Ovary (tissue), 3 donors: ENCODE measurements at regions not wholly inside any gene's neighbourhood (a gene's known extent, or its start where the extent isn't known, plus 50 kb on each side); places are given as distances from the start of the nearest gene placed in this dataset.

Experiments used
- EP300 ChIP-seq: sonication (generic); formaldehyde crosslinking; IDR thresholded peaks from one replicate; pipeline ENCODE4 v1.6.1; 2017; ENCODE audit warnings: antibody characterized with exemption
- POLR2A ChIP-seq: fragments of 450-650 bp; IDR thresholded peaks from one replicate; pipeline ENCODE4 v1.6.1; 2017; ENCODE audit warnings: antibody characterized with exemption, mild to moderate bottlenecking, moderate library complexity
- TF ChIP-seq, protein P1 (sequence below), 3 donors: fragments of 450-650 bp in 2 of 3; fragments of 200-600 bp in 1 of 3; IDR thresholded peaks; one replicate each; pipeline versions ENCODE4 v1.5.1 to v1.8.0; 2016 to 2022; ENCODE audit warnings: antibody characterized with exemption in 3 of 3, mild to moderate bottlenecking in 1 of 3
- donor health status: DM: no; HTN: no; CAD: no.

DNA sequence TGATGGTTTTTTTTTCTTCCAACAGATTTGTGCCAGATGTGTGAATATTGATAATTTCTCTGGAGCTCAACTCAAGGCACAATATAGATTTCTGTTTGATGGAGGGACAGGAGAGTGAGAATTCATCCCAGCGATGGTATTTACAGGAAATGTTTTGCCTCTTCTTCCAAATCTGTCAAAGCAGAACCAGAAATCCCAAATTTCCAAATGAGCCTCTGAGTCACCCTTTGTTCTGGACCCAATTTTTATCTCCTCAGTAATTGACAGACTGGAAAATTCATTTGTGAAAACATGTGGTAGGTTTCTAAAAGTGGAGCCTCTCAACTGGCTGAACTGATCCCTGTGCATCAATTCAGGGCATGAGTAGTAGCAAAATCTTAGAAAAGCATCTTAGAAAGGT is 223.2 kb upstream of the TSHZ2 start:
- TF ChIP-seq, protein P1, sequence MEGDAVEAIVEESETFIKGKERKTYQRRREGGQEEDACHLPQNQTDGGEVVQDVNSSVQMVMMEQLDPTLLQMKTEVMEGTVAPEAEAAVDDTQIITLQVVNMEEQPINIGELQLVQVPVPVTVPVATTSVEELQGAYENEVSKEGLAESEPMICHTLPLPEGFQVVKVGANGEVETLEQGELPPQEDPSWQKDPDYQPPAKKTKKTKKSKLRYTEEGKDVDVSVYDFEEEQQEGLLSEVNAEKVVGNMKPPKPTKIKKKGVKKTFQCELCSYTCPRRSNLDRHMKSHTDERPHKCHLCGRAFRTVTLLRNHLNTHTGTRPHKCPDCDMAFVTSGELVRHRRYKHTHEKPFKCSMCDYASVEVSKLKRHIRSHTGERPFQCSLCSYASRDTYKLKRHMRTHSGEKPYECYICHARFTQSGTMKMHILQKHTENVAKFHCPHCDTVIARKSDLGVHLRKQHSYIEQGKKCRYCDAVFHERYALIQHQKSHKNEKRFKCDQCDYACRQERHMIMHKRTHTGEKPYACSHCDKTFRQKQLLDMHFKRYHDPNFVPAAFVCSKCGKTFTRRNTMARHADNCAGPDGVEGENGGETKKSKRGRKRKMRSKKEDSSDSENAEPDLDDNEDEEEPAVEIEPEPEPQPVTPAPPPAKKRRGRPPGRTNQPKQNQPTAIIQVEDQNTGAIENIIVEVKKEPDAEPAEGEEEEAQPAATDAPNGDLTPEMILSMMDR (IDR thresholded peaks at IDR 0.05) = no peak
- no peak for TF ChIP-seq POLR2A
- TF ChIP-seq EP300 = no peak
